ENCODE measurements at regions not wholly inside any gene's neighbourhood (a gene's known extent, or its start where the extent isn't known, plus 50 kb on each side); places are given as distances from the start of the nearest gene placed in this dataset.

DNA sequence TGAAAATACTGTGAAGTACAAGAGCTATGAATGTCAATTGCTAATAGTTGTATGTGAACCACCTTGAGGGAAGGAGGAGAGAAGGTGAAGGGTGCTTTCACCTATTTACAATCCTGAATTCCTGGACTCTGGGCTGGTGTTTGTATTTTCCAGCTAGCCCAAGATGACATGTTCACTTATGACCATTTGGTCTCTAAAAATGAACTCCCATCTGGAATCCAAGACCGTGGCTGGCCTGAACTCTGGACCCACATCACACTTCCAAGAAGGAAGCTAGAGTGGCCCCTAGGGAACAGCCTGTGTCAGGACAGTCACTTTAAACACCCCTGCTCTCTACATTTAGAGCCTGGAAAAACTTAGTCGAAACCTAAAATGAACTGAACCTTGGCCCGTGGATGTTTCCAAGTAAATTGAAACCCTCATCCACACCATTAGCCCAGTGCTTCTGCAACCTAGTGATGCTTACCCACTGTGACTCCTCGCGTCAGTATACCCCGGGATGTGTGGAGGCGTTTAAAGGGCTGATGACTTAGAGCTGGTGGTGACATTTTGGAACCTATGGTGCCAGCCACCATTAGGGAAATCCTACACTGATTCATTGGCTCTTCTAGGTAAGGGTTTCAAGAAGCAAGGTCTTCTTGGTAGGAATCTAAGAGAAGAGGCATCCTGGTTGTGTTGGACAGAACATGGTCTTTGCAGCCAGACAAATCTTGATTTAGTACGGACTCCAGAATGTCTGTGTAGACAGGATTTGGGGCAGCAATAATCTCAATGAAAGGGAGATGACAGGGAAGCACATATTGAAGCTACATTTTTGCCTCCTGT is 171.5 kb upstream of the IRF2BP2 start (continued):
- TF ChIP-seq, protein P1, sequence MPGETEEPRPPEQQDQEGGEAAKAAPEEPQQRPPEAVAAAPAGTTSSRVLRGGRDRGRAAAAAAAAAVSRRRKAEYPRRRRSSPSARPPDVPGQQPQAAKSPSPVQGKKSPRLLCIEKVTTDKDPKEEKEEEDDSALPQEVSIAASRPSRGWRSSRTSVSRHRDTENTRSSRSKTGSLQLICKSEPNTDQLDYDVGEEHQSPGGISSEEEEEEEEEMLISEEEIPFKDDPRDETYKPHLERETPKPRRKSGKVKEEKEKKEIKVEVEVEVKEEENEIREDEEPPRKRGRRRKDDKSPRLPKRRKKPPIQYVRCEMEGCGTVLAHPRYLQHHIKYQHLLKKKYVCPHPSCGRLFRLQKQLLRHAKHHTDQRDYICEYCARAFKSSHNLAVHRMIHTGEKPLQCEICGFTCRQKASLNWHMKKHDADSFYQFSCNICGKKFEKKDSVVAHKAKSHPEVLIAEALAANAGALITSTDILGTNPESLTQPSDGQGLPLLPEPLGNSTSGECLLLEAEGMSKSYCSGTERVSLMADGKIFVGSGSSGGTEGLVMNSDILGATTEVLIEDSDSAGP (CRISPR knock-in tag; IDR thresholded peaks at IDR 0.05): no peak
- TF ChIP-seq NFRKB (IDR thresholded peaks at IDR 0.05; ENCODE audit: low read depth): no peak
- TF ChIP-seq KDM1A (IDR thresholded peaks at IDR 0.05): no peak
- no peak for TF ChIP-seq ZNF408 (CRISPR knock-in tag; IDR thresholded peaks at IDR 0.05; ENCODE audit: low read depth)
- no peak for TF ChIP-seq GABPB2 (CRISPR knock-in tag; conservative IDR thresholded peaks at IDR 0.05)
- peak; percentile 29; the same call in 1 of the 2 replicates for TF ChIP-seq KLF16 (IDR thresholded peaks at IDR 0.05)
- TF ChIP-seq KDM4B (IDR thresholded peaks at IDR 0.05; ENCODE audit: borderline replicate concordance in 2 of 2, low read depth in 1 of 2): no peak
- TF ChIP-seq ZNF212 (CRISPR knock-in tag; IDR thresholded peaks at IDR 0.05): no peak
- TF ChIP-seq ZNF431 (CRISPR knock-in tag; IDR thresholded peaks at IDR 0.05): no peak
- no peak for TF ChIP-seq ZNF232 (CRISPR knock-in tag; IDR thresholded peaks at IDR 0.05)
- no peak for TF ChIP-seq POLR2H (tag; IDR thresholded peaks at IDR 0.05; ENCODE audit: low read depth)
- TF ChIP-seq ZNF253 (CRISPR knock-in tag; conservative IDR thresholded peaks at IDR 0.05): no peak
- TF ChIP-seq, protein P2, sequence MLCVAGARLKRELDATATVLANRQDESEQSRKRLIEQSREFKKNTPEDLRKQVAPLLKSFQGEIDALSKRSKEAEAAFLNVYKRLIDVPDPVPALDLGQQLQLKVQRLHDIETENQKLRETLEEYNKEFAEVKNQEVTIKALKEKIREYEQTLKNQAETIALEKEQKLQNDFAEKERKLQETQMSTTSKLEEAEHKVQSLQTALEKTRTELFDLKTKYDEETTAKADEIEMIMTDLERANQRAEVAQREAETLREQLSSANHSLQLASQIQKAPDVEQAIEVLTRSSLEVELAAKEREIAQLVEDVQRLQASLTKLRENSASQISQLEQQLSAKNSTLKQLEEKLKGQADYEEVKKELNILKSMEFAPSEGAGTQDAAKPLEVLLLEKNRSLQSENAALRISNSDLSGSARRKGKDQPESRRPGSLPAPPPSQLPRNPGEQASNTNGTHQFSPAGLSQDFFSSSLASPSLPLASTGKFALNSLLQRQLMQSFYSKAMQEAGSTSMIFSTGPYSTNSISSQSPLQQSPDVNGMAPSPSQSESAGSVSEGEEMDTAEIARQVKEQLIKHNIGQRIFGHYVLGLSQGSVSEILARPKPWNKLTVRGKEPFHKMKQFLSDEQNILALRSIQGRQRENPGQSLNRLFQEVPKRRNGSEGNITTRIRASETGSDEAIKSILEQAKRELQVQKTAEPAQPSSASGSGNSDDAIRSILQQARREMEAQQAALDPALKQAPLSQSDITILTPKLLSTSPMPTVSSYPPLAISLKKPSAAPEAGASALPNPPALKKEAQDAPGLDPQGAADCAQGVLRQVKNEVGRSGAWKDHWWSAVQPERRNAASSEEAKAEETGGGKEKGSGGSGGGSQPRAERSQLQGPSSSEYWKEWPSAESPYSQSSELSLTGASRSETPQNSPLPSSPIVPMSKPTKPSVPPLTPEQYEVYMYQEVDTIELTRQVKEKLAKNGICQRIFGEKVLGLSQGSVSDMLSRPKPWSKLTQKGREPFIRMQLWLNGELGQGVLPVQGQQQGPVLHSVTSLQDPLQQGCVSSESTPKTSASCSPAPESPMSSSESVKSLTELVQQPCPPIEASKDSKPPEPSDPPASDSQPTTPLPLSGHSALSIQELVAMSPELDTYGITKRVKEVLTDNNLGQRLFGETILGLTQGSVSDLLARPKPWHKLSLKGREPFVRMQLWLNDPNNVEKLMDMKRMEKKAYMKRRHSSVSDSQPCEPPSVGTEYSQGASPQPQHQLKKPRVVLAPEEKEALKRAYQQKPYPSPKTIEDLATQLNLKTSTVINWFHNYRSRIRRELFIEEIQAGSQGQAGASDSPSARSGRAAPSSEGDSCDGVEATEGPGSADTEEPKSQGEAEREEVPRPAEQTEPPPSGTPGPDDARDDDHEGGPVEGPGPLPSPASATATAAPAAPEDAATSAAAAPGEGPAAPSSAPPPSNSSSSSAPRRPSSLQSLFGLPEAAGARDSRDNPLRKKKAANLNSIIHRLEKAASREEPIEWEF (CRISPR knock-in tag; IDR thresholded peaks at IDR 0.05): no peak
- no peak for TF ChIP-seq CEBPG (CRISPR knock-in tag; IDR thresholded peaks at IDR 0.05)
- TF ChIP-seq CEBPG (tag; conservative IDR thresholded peaks at IDR 0.05 in 1 of 2, IDR thresholded peaks at IDR 0.05 in 1 of 2): no peak

Data from K562 (cell line).